ENCODE measurements at regions not wholly inside any gene's neighbourhood (a gene's known extent, or its start where the extent isn't known, plus 50 kb on each side); places are given as distances from the start of the nearest gene placed in this dataset.

DNA sequence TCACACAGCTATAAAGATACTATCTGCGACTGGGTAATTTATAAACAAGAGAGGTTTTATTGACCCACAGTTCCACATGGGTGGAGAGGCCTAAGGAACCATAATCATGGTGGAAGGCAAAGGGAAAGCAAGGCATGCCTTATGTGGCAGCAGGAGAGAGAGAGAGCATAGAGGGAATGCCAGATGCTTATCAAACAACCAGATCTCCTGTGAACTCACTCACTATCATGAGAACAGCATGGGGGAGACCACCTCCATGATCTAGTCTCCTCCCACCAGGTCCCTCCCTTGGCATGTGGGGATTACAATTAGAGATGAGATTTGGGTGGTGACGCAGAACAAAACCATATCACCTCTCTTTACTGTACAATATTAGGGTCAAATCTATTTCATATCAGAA lies 1101.6 kb upstream of the RAG2 start:
- no peak for TF ChIP-seq POLR2A (IDR thresholded peaks at IDR 0.05; ENCODE audit: low read depth, low read length)
- TF ChIP-seq TAF1 (IDR thresholded peaks at IDR 0.05; ENCODE audit: borderline replicate concordance, low read depth, low read length) = no peak
- TF ChIP-seq POLR2AphosphoS5 (IDR thresholded peaks at IDR 0.05; ENCODE audit: low read depth, low read length) = no peak
